Astrocyte (in vitro differentiated cells and primary cell): ENCODE measurements at regions not wholly inside any gene's neighbourhood (a gene's known extent, or its start where the extent isn't known, plus 50 kb on each side); places are given as distances from the start of the nearest gene placed in this dataset.
A peak's percentile ranks its signal among the peaks of the same experiment; 100 is the strongest.

ENCODE experiments used
- DNase-seq: peaks from one replicate; pipeline ENCODE4 v3.0.0-alpha.2; 2010; ENCODE audit warnings: low read depth
- FAIRE-seq: peaks from 2 replicates; lab custom pipeline; 2011; peaks lifted over from hg19 to GRCh38; lab: Jason Lieb, UNC
- H2AFZ ChIP-seq: 2 replicates; pipeline ENCODE4 v1.6.0; 2012; ENCODE audit warnings: low read depth, low read length, inconsistent platforms
- H3K27ac ChIP-seq: 2 replicates; pipeline ENCODE4 v1.5.1; 2011; ENCODE audit warnings: low read depth, low read length, inconsistent platforms
- H3K27me3 ChIP-seq: 2 replicates; pipeline ENCODE4 v1.6.0; 2011; ENCODE audit warnings: low read length, inconsistent platforms; ENCODE audit not compliant: insufficient read depth
- H3K36me3 ChIP-seq: 2 replicates; pipeline ENCODE4 v1.5.1; 2011; ENCODE audit warnings: low read length, inconsistent platforms; ENCODE audit not compliant: insufficient read depth
- H3K4me1 ChIP-seq: 2 replicates; pipeline ENCODE4 v1.5.1; 2011; ENCODE audit warnings: low read length, inconsistent platforms; ENCODE audit not compliant: insufficient read depth
- H3K4me2 ChIP-seq: 2 replicates; pipeline ENCODE4 v1.6.0; 2012; ENCODE audit warnings: low read length, inconsistent platforms
- H3K4me3 ChIP-seq: 2 replicates; pipeline ENCODE4 v1.5.1; 2011; ENCODE audit warnings: low read depth, mild to moderate bottlenecking, low read length, inconsistent platforms; ENCODE audit not compliant: insufficient read depth
- H3K79me2 ChIP-seq: 2 replicates; pipeline ENCODE4 v1.6.0; 2012; ENCODE audit warnings: mild to moderate bottlenecking, low read length, inconsistent platforms; ENCODE audit not compliant: insufficient read depth
- H3K9ac ChIP-seq: 2 replicates; pipeline ENCODE4 v1.6.0; 2012; ENCODE audit warnings: mild to moderate bottlenecking, low read length, inconsistent platforms
- H3K9me3 ChIP-seq: 2 replicates; pipeline ENCODE4 v1.5.1; 2012; ENCODE audit warnings: low read depth, mild to moderate bottlenecking, low read length, inconsistent platforms; ENCODE audit not compliant: insufficient read depth
- H4K20me1 ChIP-seq: 2 replicates; pipeline ENCODE4 v1.6.0; 2012; ENCODE audit warnings: low read length, inconsistent platforms; ENCODE audit not compliant: insufficient read depth
- H3K27ac Mint-ChIP-seq: one replicate; pipeline ENCODE4 v1.8.0; 2021; ENCODE audit warnings: mild to moderate bottlenecking, mixed read lengths; ENCODE audit not compliant: unreplicated experiment
- H3K27me3 Mint-ChIP-seq: one replicate; pipeline ENCODE4 v1.8.0; 2021; ENCODE audit warnings: low read depth, mixed read lengths; ENCODE audit not compliant: unreplicated experiment
- H3K36me3 Mint-ChIP-seq: one replicate; pipeline ENCODE4 v1.8.0; 2021; ENCODE audit warnings: low read depth, mixed read lengths; ENCODE audit not compliant: unreplicated experiment
- H3K4me1 Mint-ChIP-seq: one replicate; pipeline ENCODE4 v1.8.0; 2021; ENCODE audit warnings: low read depth, mixed read lengths; ENCODE audit not compliant: unreplicated experiment
- H3K4me3 Mint-ChIP-seq: one replicate; pipeline ENCODE4 v1.8.0; 2021; ENCODE audit warnings: mild to moderate bottlenecking, moderate library complexity, mixed read lengths; ENCODE audit not compliant: unreplicated experiment
- H3K9me3 Mint-ChIP-seq: one replicate; pipeline ENCODE4 v1.8.0; 2021; ENCODE audit warnings: mild to moderate bottlenecking, mixed read lengths; ENCODE audit not compliant: unreplicated experiment
- CTCF ChIP-seq: IDR thresholded peaks from 2 replicates; pipeline ENCODE4 v1.5.1; 2011; ENCODE audit warnings: low read depth, mild to moderate bottlenecking, inconsistent platforms, low read length, moderate library complexity; ENCODE audit not compliant: insufficient read depth
- EZH2 ChIP-seq: IDR thresholded peaks from 2 replicates; pipeline ENCODE4 v1.6.1; 2012; ENCODE audit warnings: mild to moderate bottlenecking, low read length, inconsistent platforms; ENCODE audit not compliant: insufficient read depth

DNA sequence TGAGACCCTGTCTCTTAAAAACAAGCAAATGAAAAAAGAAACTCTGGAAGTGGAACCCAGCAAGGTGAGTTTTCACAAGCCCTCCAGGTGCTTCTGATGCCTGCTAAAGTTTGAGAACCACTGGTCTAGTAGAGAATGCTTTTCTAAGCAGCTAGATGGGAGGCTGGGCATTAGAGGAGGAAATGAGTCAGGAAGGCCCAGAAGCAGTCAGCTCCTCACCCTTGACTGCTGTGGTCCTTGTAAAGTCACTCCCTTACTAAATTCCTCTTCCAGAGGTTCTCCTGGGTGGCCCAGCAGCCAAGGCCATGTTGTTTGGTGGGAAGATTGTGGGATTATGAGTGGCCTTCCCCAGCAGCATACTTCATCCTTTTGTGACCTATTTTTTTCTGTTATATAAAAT lies 52.0 kb upstream of the FYN start:
- no peaks in the 10 kb centered on the region for H3K9me3 Mint-ChIP-seq
- FAIRE-seq, result peak; percentile 39
- Histone ChIP-seq H3K9ac (no peak overlapping the region), H4K20me1 (no peaks in the 10 kb centered on the region), H3K4me2 (peak overlapping the region; percentile 34), H3K79me2 (no peaks in the 10 kb centered on the region), H2AFZ (no peak overlapping the region), H3K27ac (no peak overlapping the region), H3K9me3 (no peaks in the 10 kb centered on the region), H3K27me3 (no peaks in the 10 kb centered on the region), H3K4me1 (peaks cover 12% of the 10 kb centered on the region), H3K4me3 (no peak overlapping the region), H3K36me3 (no peaks in the 10 kb centered on the region)
- H3K4me3 Mint-ChIP-seq, result no peak overlapping the region
- TF ChIP-seq CTCF (no peak), EZH2 (no peak)
- peak overlapping the region; percentile 10 for H3K27ac Mint-ChIP-seq
- H3K4me1 Mint-ChIP-seq, result peaks cover 15% of the 10 kb centered on the region
- peak; percentile 76 for DNase-seq
- no peaks in the 10 kb centered on the region for H3K27me3 Mint-ChIP-seq
- no peaks in the 10 kb centered on the region for H3K36me3 Mint-ChIP-seq

DNA sequence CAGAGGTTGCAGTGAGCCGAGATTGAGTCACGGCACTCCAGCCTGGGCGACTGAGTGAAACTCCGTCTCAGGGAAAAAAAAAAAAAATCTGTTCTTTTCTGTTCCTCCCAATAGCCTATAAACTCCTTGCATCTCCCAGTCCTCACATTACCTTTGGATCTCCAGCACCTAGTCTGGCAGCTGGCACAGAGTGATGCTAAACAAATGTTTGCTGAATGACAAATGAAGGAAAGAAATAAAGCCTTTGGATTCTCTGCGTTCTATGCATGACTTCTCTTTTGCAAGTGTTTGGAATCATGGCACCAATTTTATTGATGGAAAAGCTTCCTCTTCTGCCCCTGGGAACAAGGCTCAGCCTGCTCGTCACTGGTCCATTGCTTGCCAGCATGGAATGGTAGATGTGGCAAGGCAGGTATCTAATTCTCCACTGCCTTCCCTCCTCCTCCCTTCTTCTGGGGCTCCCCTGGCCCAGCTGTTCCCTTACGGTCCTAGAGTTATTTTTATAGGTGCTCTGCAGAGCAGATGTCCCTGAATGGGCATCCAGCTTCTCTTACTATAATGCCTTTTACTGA lies 53.6 kb upstream of the FYN start:
- H3K9me3 Mint-ChIP-seq, result peaks cover 5% of the 10 kb centered on the region
- H3K4me3 Mint-ChIP-seq, result no peak overlapping the region
- Histone ChIP-seq H4K20me1 (no peaks in the 10 kb centered on the region), H3K9ac (no peak overlapping the region), H2AFZ (no peak overlapping the region), H3K4me3 (no peak overlapping the region), H3K4me1 (peaks cover 12% of the 10 kb centered on the region), H3K9me3 (no peaks in the 10 kb centered on the region), H3K79me2 (no peaks in the 10 kb centered on the region), H3K27me3 (no peaks in the 10 kb centered on the region), H3K27ac (no peak overlapping the region), H3K36me3 (no peaks in the 10 kb centered on the region), H3K4me2 (no peak overlapping the region)
- peaks cover 15% of the 10 kb centered on the region for H3K4me1 Mint-ChIP-seq
- no peaks in the 10 kb centered on the region for H3K27me3 Mint-ChIP-seq
- DNase-seq (no peak), FAIRE-seq (no peak)
- TF ChIP-seq EZH2 (no peak), CTCF (no peak)
- H3K27ac Mint-ChIP-seq, result no peak overlapping the region
- peaks cover 4% of the 10 kb centered on the region for H3K36me3 Mint-ChIP-seq

- Histone ChIP-seq H3K27ac (no peak overlapping the region), H4K20me1 (no peaks in the 10 kb centered on the region), H3K9ac (no peak overlapping the region), H3K4me2 (no peak overlapping the region), H3K4me3 (no peak overlapping the region), H3K27me3 (no peaks in the 10 kb centered on the region), H3K79me2 (no peaks in the 10 kb centered on the region), H3K9me3 (no peaks in the 10 kb centered on the region), H3K36me3 (no peaks in the 10 kb centered on the region), H2AFZ (no peak overlapping the region), H3K4me1 (peaks cover 12% of the 10 kb centered on the region)
- DNase-seq, result no peak
- Mint-ChIP-seq H3K36me3 (peaks cover 4% of the 10 kb centered on the region), H3K4me3 (no peak overlapping the region), H3K27me3 (no peaks in the 10 kb centered on the region), H3K4me1 (peaks cover 14% of the 10 kb centered on the region), H3K9me3 (peaks cover 10% of the 10 kb centered on the region), H3K27ac (no peak overlapping the region)
- TF ChIP-seq EZH2 (no peak), CTCF (no peak)
- no peak for FAIRE-seq
These were observed 54.1 kb upstream of the FYN start for GRCh38 chr6:111927321-111927720.
